ENCODE measurements at regions not wholly inside any gene's neighbourhood (a gene's known extent, or its start where the extent isn't known, plus 50 kb on each side); places are given as distances from the start of the nearest gene placed in this dataset.

DNA sequence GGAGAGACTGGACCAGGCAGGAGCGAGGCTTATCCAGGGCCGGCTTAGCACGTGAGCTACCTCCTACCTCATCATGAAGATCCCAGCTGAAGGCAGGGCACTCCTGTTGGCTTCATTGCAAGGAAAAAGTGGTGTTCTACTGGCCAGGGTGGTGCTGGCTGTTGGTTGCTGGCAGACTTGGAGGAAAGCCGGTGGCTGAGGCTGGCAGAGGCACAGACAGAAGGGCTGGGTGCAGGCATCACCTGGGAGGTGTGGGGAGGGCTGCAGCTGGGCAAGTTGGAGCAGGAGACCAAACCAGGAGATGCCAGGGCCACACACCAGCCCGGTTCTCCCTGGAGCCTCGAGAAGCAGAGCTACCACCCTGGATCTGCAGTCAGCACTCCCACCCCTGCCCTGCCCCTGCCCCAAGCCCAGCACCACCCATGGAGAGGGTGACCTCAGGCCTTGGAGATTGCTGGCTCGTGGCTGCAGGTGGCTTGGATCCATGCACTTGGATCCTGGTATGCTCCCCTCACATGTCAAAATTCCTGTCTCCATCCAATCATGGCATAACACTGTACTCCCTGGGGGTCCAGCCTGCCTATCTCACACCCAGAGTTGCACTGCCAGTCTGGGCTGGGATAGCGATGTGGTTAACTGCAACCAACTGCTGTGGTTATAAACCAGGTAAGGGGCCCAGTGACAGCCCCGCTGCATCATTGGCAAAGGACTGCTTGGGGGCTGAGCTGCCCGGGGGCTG, 49.7 kb downstream of the GLI2 start:
- FAIRE-seq (no peak), DNase-seq (ENCODE audit: low read depth in 1 of 2, low spot score in 1 of 2) (no peak), ATAC-seq (no peak; a peak in 1 of 6 replicates)
- ChIA-PET CTCF (interaction anchor here (0.8 to 1.7 kb wide), 6 partner anchors 10 to 286 kb away, joined by 3 to 4 read pairs (median 3); no protein-coding TSS in a partner anchor), POLR2A (no interaction called here)
- H3K4me3 ChIP-seq, result no peak overlapping the region
- peaks cover 10% of the 10 kb centered on the region; the same call in 1 of the 3 replicates for H3K4me1 ChIP-seq
- 80% methylated on average over 6 of the region's 10 CpGs for WGBS (ENCODE audit: missing lambda C conversion rate)
- no peaks in the 10 kb centered on the region for H3K9me3 ChIP-seq
- H3K27ac ChIP-seq, result 0 out of 6 replicates have a peak overlapping the region, but pooled peaks of 1 of the 2 experiments have one; percentile 23
- TF ChIP-seq NR3C1 (IDR thresholded peaks at IDR 0.05) (no peak), BHLHE40 (IDR thresholded peaks at IDR 0.05; ENCODE audit: low read depth, low read length) (no peak), EHF (CRISPR knock-in tag; IDR thresholded peaks at IDR 0.05) (no peak), RFX5 (IDR thresholded peaks at IDR 0.05) (no peak), EP300 (IDR thresholded peaks at IDR 0.05) (no peak), POLR2A (IDR thresholded peaks at IDR 0.05; ENCODE audit: low read length) (no peak), KDM5A (IDR thresholded peaks at IDR 0.05) (no peak), POLR2AphosphoS2 (conservative IDR thresholded peaks at IDR 0.05; ENCODE audit: low read length) (no peak), HDAC2 (IDR thresholded peaks at IDR 0.05) (no peak), ESRRA (IDR thresholded peaks at IDR 0.05; ENCODE audit: borderline replicate concordance, low read length) (no peak), ZFP36 (IDR thresholded peaks at IDR 0.05; ENCODE audit: borderline replicate concordance, partially characterized antibody) (no peak), CEBPB (IDR thresholded peaks at IDR 0.05) (no peak), SMC3 (IDR thresholded peaks at IDR 0.05) (no peak), CHD4 (IDR thresholded peaks at IDR 0.05; ENCODE audit: borderline replicate concordance) (no peak), FOSB (CRISPR knock-in tag; IDR thresholded peaks at IDR 0.05) (no peak)
- TF ChIP-seq, protein P1, sequence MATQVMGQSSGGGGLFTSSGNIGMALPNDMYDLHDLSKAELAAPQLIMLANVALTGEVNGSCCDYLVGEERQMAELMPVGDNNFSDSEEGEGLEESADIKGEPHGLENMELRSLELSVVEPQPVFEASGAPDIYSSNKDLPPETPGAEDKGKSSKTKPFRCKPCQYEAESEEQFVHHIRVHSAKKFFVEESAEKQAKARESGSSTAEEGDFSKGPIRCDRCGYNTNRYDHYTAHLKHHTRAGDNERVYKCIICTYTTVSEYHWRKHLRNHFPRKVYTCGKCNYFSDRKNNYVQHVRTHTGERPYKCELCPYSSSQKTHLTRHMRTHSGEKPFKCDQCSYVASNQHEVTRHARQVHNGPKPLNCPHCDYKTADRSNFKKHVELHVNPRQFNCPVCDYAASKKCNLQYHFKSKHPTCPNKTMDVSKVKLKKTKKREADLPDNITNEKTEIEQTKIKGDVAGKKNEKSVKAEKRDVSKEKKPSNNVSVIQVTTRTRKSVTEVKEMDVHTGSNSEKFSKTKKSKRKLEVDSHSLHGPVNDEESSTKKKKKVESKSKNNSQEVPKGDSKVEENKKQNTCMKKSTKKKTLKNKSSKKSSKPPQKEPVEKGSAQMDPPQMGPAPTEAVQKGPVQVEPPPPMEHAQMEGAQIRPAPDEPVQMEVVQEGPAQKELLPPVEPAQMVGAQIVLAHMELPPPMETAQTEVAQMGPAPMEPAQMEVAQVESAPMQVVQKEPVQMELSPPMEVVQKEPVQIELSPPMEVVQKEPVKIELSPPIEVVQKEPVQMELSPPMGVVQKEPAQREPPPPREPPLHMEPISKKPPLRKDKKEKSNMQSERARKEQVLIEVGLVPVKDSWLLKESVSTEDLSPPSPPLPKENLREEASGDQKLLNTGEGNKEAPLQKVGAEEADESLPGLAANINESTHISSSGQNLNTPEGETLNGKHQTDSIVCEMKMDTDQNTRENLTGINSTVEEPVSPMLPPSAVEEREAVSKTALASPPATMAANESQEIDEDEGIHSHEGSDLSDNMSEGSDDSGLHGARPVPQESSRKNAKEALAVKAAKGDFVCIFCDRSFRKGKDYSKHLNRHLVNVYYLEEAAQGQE (IDR thresholded peaks at IDR 0.05), result no peak
- TF ChIP-seq, protein P2, sequence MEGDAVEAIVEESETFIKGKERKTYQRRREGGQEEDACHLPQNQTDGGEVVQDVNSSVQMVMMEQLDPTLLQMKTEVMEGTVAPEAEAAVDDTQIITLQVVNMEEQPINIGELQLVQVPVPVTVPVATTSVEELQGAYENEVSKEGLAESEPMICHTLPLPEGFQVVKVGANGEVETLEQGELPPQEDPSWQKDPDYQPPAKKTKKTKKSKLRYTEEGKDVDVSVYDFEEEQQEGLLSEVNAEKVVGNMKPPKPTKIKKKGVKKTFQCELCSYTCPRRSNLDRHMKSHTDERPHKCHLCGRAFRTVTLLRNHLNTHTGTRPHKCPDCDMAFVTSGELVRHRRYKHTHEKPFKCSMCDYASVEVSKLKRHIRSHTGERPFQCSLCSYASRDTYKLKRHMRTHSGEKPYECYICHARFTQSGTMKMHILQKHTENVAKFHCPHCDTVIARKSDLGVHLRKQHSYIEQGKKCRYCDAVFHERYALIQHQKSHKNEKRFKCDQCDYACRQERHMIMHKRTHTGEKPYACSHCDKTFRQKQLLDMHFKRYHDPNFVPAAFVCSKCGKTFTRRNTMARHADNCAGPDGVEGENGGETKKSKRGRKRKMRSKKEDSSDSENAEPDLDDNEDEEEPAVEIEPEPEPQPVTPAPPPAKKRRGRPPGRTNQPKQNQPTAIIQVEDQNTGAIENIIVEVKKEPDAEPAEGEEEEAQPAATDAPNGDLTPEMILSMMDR (IDR thresholded peaks at IDR 0.05), result no peak
- TF ChIP-seq, protein P3, sequence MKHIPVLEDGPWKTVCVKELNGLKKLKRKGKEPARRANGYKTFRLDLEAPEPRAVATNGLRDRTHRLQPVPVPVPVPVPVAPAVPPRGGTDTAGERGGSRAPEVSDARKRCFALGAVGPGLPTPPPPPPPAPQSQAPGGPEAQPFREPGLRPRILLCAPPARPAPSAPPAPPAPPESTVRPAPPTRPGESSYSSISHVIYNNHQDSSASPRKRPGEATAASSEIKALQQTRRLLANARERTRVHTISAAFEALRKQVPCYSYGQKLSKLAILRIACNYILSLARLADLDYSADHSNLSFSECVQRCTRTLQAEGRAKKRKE (CRISPR knock-in tag; IDR thresholded peaks at IDR 0.05; ENCODE audit: low read depth), result no peak
- TF ChIP-seq, protein P4, sequence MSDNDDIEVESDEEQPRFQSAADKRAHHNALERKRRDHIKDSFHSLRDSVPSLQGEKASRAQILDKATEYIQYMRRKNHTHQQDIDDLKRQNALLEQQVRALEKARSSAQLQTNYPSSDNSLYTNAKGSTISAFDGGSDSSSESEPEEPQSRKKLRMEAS (IDR thresholded peaks at IDR 0.05), result no peak
- H3K4me2 ChIP-seq, result no peak overlapping the region
